Kidney (tissue), 13 donors: ENCODE measurements at regions not wholly inside any gene's neighbourhood (a gene's known extent, or its start where the extent isn't known, plus 50 kb on each side); places are given as distances from the start of the nearest gene placed in this dataset.

ENCODE experiments used
- DNase-seq, 5 donors: peaks; one replicate each; pipeline ENCODE4 v3.0.0-alpha.2; 2013 to 2020
- FAIRE-seq: peaks from 2 replicates; lab custom pipeline; 2012; peaks lifted over from hg19 to GRCh38; lab: Jason Lieb, UNC
- H3K27ac ChIP-seq, 2 donors: one replicate each; pipeline ENCODE4 v1.7.0; 2013; ENCODE audit warnings: low read depth in 2 of 2, low read length in 2 of 2, inconsistent platforms in 1 of 2
- H3K27me3 ChIP-seq: one replicate; pipeline ENCODE4 v1.7.1; 2013; ENCODE audit warnings: low read length, inconsistent platforms; ENCODE audit not compliant: control insufficient read depth, insufficient read depth
- H3K36me3 ChIP-seq, 3 donors: one replicate each; pipeline versions ENCODE4 v1.7.0 to v1.7.1; 2013; ENCODE audit warnings: low read length in 3 of 3, control low read depth in 1 of 3, inconsistent platforms in 1 of 3; ENCODE audit not compliant: insufficient read depth in 3 of 3, control insufficient read depth in 2 of 3
- H3K4me1 ChIP-seq, 3 donors: one replicate each; pipeline versions ENCODE4 v1.7.0 to v1.7.1; 2013; ENCODE audit warnings: low read length in 3 of 3, inconsistent platforms in 1 of 3, low read depth in 1 of 3; ENCODE audit not compliant: control insufficient read depth in 2 of 3, insufficient read depth in 2 of 3
- H3K4me3 ChIP-seq, 3 donors: one replicate each; pipeline versions ENCODE4 v1.7.0 to v1.8.1; 2013; ENCODE audit warnings: low read length in 3 of 3, control low read depth in 1 of 3, inconsistent platforms in 1 of 3
- H3K9ac ChIP-seq, 3 donors: one replicate each; pipeline versions ENCODE4 v1.7.0 to v1.7.1; 2013; ENCODE audit warnings: low read length in 3 of 3, control low read depth in 1 of 3, inconsistent platforms in 1 of 3
- H3K9me3 ChIP-seq, 3 donors: one replicate each; pipeline versions ENCODE4 v1.7.0 to v1.7.1; 2013; ENCODE audit warnings: low read length in 3 of 3, control low read depth in 1 of 3, inconsistent platforms in 1 of 3; ENCODE audit not compliant: control insufficient read depth in 2 of 3, insufficient read depth in 1 of 3
- CTCF ChIP-seq: IDR thresholded peaks from 3 replicates; pipeline ENCODE4 v1.5.1; 2012; ENCODE audit warnings: mild to moderate bottlenecking, moderate library complexity, borderline replicate concordance; ENCODE audit not compliant: insufficient read depth; ENCODE audit errors: extremely low read depth
- intact Hi-C: fragments of 100-400 bp; cut with DNase I; formaldehyde crosslinking; loops from one replicate; pipeline ENCODE4 v1.11.1; 2022
- donor health status: control.
- donor health status: control.
- donor health status: control.
- donor health status: control.
- donor health status: control.
- donor health status: DM: yes; HTN: yes; CAD: no.
- donor health status: Normal renal cell carcinoma (clear cell type).

- H3K9ac ChIP-seq: no peak overlapping the region
- no peak overlapping the region for H3K4me3 ChIP-seq
- H3K27ac ChIP-seq: no peak overlapping the region
- H3K36me3 ChIP-seq: no peaks in the 10 kb centered on the region
- H3K27me3 ChIP-seq: no peaks in the 10 kb centered on the region
- DNase-seq (no peak), FAIRE-seq (no peak)
- H3K9me3 ChIP-seq: no peaks in the 10 kb centered on the region
- intact Hi-C loops: no loop called here
- peaks cover 0 to 5% (median 0%) of the 10 kb centered on the region in 3 donors for H3K4me1 ChIP-seq
- no peak for TF ChIP-seq CTCF
Measured at GRCh38 chr1:115456441-115456961, 118.5 kb upstream of the NGF start.

GRCh38 chr1:115454837-115455511 lies 116.9 kb upstream of the NGF start:
- no peaks in the 10 kb centered on the region for H3K9me3 ChIP-seq
- H3K27ac ChIP-seq: no peak overlapping the region
- H3K4me3 ChIP-seq: no peak overlapping the region
- FAIRE-seq (no peak), DNase-seq (no peak)
- TF ChIP-seq CTCF: no peak
- no peaks in the 10 kb centered on the region for H3K27me3 ChIP-seq
- no peaks in the 10 kb centered on the region for H3K36me3 ChIP-seq
- H3K4me1 ChIP-seq: peaks cover 0 to 5% (median 0%) of the 10 kb centered on the region in 3 donors
- H3K9ac ChIP-seq: no peak overlapping the region
- intact Hi-C loops: no loop called here

GRCh38 chr1:115453666-115454065 lies 115.6 kb upstream of the NGF start:
- H3K27ac ChIP-seq: no peak overlapping the region
- DNase-seq (no peak), FAIRE-seq (no peak)
- H3K4me1 ChIP-seq: peaks cover 0 to 5% (median 0%) of the 10 kb centered on the region in 3 donors
- no peaks in the 10 kb centered on the region for H3K9me3 ChIP-seq
- H3K9ac ChIP-seq: no peak overlapping the region
- no peak for TF ChIP-seq CTCF
- intact Hi-C loops: no loop called here
- H3K27me3 ChIP-seq: no peaks in the 10 kb centered on the region
- no peaks in the 10 kb centered on the region for H3K36me3 ChIP-seq
- no peak overlapping the region for H3K4me3 ChIP-seq
